IPS DF 19.7 (cell line): ENCODE measurements at regions not wholly inside any gene's neighbourhood (a gene's known extent, or its start where the extent isn't known, plus 50 kb on each side); places are given as distances from the start of the nearest gene placed in this dataset.

Source experiments
- DNase-seq: peaks from one replicate; pipeline ENCODE4 v3.0.0-alpha.2; 2013; ENCODE audit warnings: low read depth, low spot score

DNA sequence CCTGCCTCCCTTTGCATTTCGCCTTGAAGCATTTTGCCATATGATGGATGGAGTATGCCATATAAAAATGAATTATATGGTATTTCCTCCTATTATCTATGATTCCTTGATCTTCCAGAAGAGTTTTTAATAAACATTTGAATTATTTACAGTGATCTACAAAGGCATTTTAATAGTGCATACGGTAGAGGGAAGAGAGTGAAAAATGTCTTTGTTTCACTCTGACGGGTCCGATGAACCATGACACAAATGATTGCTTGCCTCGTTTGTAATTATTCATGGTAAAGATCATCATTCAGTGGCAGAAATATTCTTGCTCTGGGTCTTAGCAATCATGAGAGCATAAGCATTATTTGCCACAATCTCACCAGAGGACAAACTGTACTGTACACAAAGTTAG, 1010.9 kb downstream of the NTRK3 start:
- DNase-seq, result no peak

DNA sequence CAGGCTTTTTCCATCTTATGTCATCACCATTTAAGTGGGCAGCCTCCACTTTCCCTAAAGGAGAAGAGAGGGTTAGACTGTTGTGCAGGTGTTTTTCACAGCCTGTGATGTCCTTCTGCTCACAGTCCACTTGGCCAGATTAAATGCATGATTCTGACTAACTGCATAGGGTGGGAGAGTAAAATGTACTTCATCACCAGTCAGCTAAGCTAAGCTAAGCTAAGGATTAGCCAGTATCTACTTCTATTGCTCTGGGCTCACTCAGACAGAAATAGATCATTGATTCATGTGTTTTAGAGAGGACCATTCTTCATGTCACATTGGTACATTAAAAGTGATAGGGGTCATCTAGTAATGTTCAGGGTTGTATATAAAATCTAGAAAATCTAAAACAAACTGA, 1013.1 kb downstream of the NTRK3 start:
- no peak for DNase-seq

DNA sequence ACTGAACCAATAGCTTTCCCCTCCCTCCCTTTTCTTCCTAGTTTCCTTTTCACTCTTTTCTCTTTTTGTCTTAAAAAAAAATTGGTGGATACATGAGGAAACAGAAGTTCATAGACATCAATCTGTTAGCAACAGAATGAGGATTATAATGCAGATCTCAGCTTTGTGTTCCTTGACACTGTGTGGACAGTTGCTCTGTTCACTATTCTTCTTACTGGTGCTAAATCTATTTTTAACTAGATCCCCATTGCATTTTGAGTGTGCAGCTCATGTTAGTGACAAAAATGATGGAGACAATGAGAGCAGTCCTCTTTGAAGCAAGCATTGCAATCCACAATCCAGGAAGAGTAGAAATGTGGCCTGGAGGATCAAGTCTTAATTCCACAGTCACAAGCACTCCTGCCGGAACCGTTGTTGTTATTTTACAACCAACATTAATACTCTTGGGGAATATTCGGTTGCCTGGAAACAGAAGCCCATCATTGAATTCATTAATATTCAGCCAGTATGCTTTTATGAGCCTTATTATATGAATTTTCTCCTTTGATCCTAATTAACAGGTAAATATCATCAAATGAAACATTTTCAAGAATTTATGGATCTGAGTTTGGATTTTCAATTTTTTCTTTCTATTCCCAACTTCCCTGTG, 1016.8 kb downstream of the NTRK3 start:
- DNase-seq, result no peak

DNA sequence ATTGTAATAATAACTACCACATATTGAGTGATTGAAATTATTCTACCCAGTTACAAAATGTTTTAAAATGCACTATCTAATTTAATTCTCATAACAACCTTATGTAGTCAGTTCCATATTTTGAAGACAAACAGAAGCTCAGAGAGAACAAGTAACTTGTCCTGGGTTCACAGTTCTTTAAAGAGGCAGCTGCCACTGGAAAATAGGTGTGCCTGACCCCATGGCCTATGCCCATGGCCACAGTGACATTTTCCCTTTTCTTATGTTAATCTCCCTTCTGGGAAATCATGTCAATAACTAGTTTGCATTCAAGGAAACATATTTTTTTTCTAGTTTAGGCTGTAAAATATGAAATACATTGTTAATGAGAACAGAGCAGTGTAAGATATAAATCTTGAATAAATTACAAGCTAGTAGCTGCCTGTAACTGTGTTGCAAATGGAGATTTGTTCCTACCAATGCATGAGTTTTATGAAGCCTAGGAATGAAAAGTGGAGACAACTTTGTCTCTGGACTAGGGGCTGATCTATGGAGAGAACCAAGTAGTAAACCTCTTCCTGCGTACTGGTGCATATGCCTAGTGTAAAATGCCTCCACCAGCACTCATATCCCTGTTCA, 1018.0 kb downstream of the NTRK3 start:
- no peak for DNase-seq

DNA sequence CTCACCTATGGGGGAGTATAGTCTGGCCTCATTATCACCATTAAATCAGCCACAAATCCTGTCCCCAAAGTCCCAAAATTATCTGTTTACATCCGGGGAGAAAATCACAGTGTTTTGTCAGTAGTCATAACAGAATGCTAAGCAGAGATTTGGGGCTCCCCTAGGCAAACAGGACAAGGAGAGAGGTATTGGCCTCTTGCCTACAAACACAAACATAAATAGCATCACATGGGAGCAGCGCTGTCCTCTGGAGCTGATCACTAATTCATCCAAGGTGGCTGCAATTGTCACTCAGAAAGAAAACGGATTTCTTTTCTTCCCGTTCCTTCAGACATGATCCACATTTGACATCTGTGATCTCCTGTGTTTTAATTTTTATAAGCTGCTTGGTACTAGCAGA, 1028.1 kb downstream of the NTRK3 start:
- no peak for DNase-seq

DNA sequence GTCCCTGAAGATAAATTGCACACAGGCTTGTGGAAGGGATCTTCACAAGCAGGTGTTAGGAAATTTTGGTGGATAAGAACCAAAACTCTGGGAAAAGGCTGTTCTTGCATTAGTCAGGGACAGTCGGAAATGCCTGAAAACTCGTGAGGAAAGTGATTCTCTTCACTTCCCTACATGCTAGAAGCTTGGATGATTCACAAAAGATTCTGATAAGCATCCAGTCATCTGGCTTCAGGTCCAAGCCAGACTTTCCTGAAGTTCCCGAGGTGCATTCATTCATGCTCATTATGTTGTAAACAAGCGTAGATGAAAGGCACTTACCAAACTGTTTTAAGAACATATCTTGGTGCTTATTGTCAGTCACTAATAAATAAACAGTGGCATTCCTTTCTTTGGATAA, 1028.7 kb downstream of the NTRK3 start:
- no peak for DNase-seq

DNA sequence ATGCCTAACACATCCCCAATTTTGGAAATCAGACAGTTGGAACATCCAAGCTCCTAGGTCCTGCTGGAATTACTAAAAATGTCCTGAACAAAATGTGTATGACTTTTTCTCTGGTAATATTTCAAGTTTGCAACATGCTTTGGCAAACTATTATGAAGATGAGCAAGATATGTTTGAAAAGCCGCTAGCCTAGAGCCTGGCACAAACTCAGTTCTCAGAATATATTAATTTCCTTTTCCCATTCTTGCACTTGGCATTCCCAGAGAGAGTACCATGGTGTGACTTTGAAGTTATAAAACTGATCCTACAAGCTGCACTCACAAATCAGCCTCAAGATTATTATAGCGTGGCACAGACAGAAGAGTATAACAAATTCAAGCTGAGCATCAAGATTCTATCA, 1031.1 kb downstream of the NTRK3 start:
- no peak for DNase-seq

DNA sequence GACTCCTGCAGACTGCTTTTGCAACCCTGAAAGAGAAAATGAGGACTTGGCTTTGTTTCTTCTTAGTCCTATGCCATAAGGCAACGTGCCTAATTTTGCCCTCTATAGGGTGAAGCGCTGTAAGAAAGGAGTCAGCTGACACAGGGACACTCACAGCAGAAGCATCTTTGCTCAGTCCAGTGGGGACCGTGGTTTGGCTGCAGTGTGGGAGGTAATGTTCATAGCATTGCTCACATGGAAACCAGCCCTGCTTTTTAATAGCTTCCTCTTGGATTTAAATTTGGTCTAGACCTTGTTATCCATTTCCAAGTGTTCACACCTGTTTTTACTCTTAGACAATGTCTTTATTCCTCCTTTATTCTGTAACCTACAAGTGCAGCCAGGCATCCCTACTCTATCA, 1032.1 kb downstream of the NTRK3 start:
- DNase-seq, result no peak

DNA sequence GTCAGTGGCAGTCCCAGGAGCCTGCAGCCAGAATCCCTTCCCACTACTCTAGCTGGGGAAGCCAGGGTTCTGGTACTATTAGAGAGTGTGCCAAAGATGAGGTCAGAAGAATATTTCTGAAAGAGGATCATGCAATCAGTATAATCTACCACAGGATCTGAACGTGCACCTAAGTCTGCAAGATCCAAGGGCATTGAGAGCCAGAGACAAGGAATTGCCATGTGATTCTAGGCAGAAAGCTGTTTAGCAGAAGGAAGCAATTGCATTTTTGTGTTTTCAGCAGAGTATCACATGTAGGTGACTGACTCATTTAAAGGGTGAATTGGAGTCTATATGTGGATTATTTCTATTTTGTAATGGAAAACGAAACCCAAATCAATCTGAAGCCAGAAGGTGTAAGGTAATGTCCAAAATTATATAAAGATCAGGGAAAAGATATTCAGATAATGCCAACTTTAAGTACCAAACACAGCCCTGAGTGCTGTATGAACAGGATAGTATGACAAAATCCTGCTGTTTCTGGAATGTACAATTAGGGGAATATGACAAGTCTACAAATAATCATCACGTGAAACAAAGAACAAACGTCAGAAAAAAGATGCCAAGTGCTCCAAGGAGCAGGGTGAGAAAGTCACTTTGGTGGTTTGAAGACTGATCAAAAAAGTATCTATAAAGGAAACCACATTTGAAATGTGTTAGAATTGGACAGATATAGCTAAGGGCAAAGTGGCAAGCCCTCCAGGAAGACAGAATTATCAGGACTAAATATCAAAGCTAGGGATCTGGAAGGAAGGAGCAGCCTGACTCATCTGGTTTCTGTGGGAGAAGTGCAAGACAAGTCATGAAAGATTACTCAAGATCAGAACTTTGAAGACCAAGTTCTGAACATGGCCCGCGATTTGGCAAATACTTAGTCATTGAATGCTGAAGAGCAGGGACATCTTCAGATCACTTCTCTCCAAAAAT, 1036.6 kb downstream of the NTRK3 start:
- DNase-seq, result no peak

DNA sequence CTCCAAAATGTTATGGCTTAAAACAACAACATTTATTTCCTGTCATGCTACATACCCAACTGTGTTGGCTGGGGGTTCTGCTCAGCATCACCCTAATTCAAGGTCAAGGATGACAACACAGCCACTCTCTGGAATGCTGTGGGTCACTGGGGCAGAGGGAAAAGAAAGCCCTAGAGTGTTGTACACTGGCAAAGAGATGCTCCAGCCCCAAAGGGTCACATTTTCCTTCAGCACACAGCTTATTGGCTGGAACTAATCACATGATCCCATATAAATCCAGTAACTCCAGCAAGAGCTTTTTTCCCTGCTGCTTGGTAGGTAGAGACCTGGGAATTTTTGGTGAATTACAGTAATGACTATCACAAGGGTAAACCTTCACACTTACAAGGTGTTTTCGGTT, 1041.4 kb downstream of the NTRK3 start:
- DNase-seq, result no peak

DNA sequence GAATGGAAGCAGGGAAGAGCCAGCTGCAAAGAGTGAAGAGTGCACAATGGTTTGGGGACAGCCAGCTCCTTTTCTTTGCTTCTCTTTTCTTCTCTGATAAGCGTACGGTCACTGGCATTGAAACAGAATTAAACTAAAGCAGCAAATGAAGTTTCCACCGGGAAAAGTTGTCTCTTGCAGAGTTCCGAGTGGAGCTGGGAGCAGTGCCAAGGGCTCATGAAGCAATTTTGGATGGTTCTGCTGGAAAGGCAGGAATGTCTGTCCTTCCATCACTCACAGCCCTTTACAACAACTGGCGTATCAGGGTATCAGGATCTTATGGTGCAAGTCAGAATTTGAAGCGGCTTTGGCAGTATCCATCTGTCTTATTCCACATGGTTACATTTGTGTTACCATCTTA, 1042.9 kb downstream of the NTRK3 start:
- no peak for DNase-seq

DNA sequence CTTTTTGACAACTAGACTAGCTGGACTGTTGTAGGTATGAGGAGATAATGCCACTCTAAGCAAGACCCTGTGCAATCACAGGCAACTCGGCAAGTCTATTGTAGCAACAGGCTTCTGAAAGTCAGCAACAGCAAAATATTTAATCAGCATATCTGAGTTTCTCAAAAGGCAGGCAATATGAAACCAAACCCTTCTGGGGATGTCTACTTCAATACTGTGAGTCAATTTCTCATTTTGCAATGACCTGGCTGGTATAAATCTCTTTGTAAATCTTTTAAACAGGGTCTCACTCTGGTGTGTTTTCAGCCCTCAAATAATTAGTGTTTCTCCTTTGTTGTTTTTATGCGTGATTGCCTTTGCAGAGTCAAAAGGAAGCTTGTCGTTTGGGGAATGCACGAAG, 1044.5 kb downstream of the NTRK3 start:
- no peak for DNase-seq

DNA sequence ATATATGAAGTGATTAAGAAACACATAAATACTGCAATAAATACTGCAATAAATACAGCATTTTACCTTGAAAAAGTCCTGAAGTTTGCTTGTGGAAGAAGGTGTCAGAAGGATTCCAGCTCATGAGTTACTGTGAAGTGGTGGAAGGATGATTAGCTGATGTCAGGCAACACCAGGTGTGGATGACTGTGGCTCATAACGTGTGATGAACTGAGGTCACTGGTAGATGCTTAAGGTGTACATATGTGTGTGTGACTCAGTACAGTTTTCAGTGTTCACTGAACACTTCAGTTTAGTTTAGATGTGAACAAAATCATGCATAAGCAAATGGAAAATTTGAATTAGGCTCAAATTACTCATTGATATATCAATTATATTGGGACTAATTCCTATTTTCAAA, 1045.0 kb downstream of the NTRK3 start:
- no peak for DNase-seq

DNA sequence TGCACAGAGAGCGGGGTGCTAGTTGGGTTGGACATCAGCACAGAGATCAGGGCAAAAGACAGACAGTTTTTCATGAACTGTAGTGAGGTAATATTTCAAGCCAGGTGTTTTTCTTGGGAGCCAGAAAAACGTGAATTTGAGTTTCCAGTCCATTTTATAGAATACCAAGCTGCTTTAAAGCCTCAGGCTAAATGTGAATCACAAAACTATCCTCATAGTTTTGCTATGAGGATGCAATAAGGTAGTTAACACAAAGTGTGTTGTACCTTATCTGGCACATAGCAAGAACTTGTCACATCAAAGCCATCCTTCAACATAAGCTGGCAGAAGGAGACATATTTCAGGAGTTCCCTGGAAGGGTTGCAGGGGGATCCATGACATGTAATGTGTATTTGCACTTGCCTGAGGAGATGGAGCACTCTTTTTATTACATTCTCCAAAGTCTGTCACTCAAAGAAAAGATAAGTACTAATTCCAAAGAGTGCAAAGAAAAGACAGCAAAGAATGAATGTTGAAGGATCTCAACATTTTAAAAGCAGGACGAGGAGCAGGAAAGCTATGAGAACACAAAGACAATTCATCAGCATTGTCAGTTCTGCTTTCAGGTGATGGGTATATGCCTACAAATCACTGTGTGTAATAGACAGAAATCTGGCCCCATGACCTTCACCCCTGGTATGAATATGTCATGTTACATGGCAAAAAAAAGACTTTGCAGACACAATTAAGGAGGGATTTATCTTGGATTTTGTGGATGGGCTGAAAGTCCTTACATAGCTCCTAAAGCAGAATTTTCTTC, 1046.4 kb downstream of the NTRK3 start:
- no peak for DNase-seq

DNA sequence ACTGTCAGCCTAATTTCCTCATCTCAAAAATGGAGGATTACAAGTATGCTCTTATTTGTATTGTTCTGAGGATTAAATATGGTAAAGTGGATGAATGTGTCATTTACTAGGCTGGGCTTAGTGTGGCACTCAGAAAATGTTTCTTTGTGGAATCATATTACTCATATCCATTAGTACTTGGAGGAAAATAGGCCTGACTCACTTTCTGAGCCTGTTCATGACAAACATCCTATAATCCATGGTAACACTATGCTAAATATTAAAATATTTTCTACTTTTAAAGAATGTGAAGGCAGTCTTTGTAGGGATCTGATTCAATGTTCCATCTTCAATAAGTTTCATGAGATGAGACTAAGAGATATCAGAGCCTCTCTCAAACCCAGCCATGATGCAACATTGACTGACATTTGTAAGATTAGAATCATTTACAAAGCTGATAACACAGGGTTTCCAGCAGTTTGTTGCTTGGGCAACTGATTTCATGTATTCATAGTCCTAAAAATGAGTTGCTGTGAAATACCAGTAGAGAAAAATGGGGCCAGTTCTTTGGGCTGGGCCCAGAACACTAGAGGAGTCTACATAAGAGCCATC, 1048.5 kb downstream of the NTRK3 start:
- no peak for DNase-seq

DNA sequence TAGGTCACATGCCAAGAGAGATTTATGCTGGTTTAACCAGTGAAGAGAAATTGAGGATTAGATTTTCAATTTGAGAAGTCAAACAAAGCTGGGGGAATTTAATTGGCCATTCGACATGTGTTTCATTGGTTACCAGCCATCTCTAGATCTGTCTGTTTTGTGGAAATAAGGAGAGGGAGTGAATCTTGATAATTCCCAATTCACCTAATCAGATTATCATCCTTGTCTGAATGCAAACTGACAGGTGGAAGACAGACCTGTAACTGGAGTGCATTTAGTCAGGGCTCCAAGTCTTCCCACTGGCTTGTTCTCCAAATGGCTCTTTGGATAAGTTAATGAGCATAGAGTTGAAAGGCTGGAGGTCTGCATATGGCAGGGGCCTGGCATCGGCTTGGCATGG, 1049.3 kb downstream of the NTRK3 start:
- no peak for DNase-seq

DNA sequence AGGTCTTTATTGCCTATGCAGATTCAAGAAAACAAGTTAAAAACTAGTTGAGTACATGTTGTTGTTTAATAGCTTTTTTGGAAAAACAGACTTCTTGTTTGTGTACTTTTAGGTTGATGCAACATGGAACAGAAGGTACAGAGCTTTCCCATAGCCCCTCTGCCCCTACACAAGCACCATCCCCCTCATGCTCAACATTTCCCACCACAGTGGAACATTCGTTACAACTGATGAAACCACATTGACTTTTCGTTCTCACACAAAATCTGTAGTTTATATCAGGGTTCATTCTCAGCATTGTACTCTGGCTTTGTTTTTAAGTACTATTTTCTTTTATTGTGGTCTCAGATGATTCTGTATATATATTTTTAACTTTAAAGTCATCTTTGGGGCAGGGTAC, 1054.6 kb downstream of the NTRK3 start:
- no peak for DNase-seq

DNA sequence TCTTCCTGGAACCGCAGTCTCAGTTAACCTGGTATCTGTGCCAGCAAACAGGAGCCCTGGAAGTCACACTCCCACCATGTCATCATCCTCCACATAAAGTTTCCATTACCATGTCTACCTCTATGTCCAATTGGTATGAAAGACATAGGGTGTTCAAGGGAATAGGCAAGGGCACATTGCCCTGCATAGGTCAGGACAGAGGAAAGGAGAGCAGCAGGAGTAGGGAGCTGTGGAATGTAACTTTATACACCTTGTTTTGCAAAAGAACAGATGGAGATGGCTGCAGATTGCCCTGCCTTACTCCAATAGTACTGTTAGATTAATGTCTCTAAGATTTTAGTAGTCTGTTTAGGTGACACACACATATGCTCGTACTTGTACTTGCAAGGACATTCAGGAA, 1056.4 kb downstream of the NTRK3 start:
- DNase-seq, result no peak

DNA sequence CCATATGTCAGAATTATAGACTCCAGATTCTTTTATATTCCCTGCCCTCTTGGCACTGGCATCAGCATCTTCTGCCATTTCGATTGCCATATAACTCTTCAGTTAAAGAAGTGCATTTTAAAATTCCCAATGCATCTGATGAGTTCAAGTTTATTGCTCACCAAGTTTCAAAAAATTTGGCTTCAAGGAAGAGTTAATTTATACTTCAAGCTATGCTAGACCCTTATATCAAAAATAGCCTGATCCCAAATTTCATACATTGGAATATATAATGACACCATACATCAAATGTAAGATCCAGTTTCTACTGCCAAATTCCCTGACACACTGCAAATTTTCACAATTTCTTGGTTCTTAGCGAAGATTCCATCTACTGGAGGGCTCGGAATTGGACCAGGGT, 1058.6 kb downstream of the NTRK3 start:
- DNase-seq, result no peak

DNA sequence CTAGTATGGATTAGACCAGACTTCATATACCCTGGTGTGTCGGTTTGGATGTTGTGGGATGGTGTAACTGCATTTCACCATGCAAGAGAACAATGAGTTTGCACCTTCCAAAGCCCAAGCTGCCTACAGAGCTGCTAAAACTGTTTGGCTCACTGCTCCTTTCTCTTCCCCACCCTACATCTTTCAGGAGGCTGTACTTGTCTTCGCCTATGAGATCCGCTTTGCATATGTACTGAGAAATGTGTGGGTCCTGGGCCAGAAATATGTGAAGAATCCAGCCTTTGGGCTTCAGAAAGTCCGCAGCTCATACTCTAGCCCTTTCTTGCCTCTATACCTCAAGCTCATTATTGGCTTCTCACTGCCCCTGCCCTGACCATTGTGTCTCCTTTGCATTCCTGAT, 1060.0 kb downstream of the NTRK3 start:
- DNase-seq, result no peak

DNA sequence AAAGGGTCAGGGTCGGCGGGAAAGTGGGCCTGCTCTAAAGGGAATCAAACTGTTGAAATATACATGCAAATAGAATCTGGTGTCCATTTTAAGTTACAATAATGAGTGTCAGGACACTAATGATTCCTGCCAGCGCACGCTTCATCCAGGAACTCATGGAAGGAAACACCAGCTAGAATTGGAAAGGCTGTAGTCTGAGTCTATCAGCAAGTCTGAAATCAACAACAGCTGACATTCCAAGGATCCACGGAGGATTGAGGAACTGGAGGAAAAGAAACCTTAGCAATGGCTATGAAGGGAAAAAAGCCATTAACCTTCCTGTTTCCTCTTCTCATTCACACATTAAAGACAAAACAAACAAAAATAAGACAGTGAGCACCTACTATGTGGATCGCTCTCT, 1063.1 kb downstream of the NTRK3 start:
- DNase-seq, result no peak

DNA sequence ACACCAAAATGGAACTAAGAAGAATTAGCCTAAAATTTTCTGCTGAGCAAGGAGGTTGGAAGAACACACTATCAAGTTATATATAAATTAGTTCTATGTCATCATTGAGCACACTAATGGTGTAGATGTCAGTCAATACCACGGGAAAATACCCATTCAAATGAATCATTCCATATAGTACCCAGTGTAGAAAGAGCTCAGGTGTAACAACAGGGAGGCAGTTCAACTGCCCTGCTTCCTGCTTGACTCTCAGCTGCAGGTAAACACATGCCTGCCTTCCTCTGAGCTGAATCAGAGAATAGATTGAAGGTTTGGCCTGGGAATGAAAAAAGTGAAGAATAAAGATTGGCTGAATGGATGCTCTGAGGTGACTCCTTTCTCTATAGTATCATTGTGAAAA, 1088.0 kb downstream of the AGBL1 start:
- DNase-seq, result no peak
